ENCODE measurements at regions not wholly inside any gene's neighbourhood (a gene's known extent, or its start where the extent isn't known, plus 50 kb on each side); places are given as distances from the start of the nearest gene placed in this dataset.

GRCh38 chr12:126763359-126763758 lies 1503.6 kb upstream of the TMEM132C start:
- TF ChIP-seq CTCF (IDR thresholded peaks at IDR 0.05) (no peak), POLR2A (IDR thresholded peaks at IDR 0.05) (no peak)
